ENCODE measurements at regions not wholly inside any gene's neighbourhood (a gene's known extent, or its start where the extent isn't known, plus 50 kb on each side); places are given as distances from the start of the nearest gene placed in this dataset.
"Not testable (repeated sequence)": the region's sequence is repeated elsewhere in the genome, so short reads cannot be mapped to it uniquely, and the experiment has no call there.

GRCh38 chr4:33831442-33832066 is 2412.8 kb downstream of the ARAP2 start:
- Histone ChIP-seq H3K27me3 (ENCODE audit: control insufficient read depth, insufficient read depth, low read length) (no peaks in the 10 kb centered on the region), H3K9me3 (ENCODE audit: control insufficient read depth in 2 of 3, insufficient read depth in 1 of 3, low read length in 3 of 3) (no peaks in the 10 kb centered on the region), H3K9ac (ENCODE audit: low read length in 3 of 3) (no peak overlapping the region), H3K4me1 (ENCODE audit: control insufficient read depth in 2 of 3, insufficient read depth in 2 of 3, low read depth in 1 of 3, low read length in 3 of 3) (no peaks in the 10 kb centered on the region), H3K36me3 (ENCODE audit: control insufficient read depth in 2 of 3, insufficient read depth in 3 of 3, low read length in 3 of 3) (no peaks in the 10 kb centered on the region), H3K27ac (ENCODE audit: low read depth in 2 of 2, low read length in 2 of 2) (no peak overlapping the region), H3K4me3 (ENCODE audit: low read length in 3 of 3) (no peak overlapping the region)
- TF ChIP-seq, protein P1, sequence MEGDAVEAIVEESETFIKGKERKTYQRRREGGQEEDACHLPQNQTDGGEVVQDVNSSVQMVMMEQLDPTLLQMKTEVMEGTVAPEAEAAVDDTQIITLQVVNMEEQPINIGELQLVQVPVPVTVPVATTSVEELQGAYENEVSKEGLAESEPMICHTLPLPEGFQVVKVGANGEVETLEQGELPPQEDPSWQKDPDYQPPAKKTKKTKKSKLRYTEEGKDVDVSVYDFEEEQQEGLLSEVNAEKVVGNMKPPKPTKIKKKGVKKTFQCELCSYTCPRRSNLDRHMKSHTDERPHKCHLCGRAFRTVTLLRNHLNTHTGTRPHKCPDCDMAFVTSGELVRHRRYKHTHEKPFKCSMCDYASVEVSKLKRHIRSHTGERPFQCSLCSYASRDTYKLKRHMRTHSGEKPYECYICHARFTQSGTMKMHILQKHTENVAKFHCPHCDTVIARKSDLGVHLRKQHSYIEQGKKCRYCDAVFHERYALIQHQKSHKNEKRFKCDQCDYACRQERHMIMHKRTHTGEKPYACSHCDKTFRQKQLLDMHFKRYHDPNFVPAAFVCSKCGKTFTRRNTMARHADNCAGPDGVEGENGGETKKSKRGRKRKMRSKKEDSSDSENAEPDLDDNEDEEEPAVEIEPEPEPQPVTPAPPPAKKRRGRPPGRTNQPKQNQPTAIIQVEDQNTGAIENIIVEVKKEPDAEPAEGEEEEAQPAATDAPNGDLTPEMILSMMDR (IDR thresholded peaks at IDR 0.05; ENCODE audit: borderline replicate concordance, extremely low read depth, insufficient read depth), result no peak
- intact Hi-C loops (cut with DNase I), result no loop called here
- FAIRE-seq (no peak), DNase-seq (peak in 1 of 5 donors; percentile 12)

GRCh38 chr4:33835764-33836163 is 2408.6 kb downstream of the ARAP2 start:
- H3K36me3 ChIP-seq (ENCODE audit: control insufficient read depth in 2 of 3, insufficient read depth in 3 of 3, low read length in 3 of 3); H3K9me3 ChIP-seq (ENCODE audit: control insufficient read depth in 2 of 3, insufficient read depth in 1 of 3, low read length in 3 of 3); H3K27me3 ChIP-seq (ENCODE audit: control insufficient read depth, insufficient read depth, low read length); H3K27ac ChIP-seq (ENCODE audit: low read depth in 2 of 2, low read length in 2 of 2); FAIRE-seq; H3K4me1 ChIP-seq (ENCODE audit: control insufficient read depth in 2 of 3, insufficient read depth in 2 of 3, low read depth in 1 of 3, low read length in 3 of 3); DNase-seq; H3K9ac ChIP-seq (ENCODE audit: low read length in 3 of 3); intact Hi-C loops (cut with DNase I); H3K4me3 ChIP-seq (ENCODE audit: low read length in 3 of 3): not testable (repeated sequence)

DNA sequence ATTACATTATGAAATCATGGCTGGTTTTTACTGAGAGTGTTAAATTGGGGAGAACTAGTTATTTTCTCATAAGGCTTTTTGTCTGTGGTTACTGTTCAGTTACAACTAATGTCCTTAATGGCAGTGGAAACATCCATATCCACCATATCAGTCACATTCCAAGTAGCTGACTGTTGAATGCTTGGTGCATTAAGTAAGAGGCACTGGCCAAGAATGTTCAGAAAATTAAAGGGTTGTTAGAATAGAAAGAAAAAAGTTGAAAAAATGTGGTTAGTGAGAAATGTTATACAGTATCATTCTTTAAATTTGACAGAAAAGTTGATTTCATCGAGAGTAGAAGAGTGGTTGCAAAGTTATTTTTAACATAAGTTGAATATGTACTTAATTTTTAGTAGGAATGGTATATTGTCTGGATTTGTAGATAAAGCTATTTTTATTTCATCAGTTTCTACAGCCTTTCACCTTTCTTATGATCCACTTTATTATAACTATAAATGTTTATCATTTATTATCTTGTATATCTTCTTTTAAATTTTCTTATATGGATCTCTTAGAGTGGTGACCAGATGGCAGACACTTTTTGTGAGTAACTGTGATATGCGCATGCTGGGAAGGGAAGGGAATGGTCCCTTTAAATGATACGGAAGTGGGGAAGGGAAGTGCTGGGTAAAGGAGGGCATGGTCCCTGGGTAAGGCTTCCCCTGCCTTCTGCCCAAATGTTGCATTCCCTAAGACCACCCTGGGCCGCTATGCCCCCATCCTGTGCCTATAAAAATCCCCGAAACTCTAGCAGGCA is 2407.1 kb downstream of the ARAP2 start:
- H3K9me3 ChIP-seq (ENCODE audit: control insufficient read depth in 2 of 3, insufficient read depth in 1 of 3, low read length in 3 of 3), result no peaks in the 10 kb centered on the region
- no peaks in the 10 kb centered on the region for H3K4me1 ChIP-seq (ENCODE audit: control insufficient read depth in 2 of 3, insufficient read depth in 2 of 3, low read depth in 1 of 3, low read length in 3 of 3)
- FAIRE-seq (no peak), DNase-seq (no peak)
- no peaks in the 10 kb centered on the region for H3K27me3 ChIP-seq (ENCODE audit: control insufficient read depth, insufficient read depth, low read length)
- TF ChIP-seq, protein P1 (IDR thresholded peaks at IDR 0.05; ENCODE audit: borderline replicate concordance, extremely low read depth, insufficient read depth), result no peak
- no peaks in the 10 kb centered on the region for H3K36me3 ChIP-seq (ENCODE audit: control insufficient read depth in 2 of 3, insufficient read depth in 3 of 3, low read length in 3 of 3)
- no peak overlapping the region for H3K27ac ChIP-seq (ENCODE audit: low read depth in 2 of 2, low read length in 2 of 2)
- intact Hi-C loops (cut with DNase I), result no loop called here
- H3K4me3 ChIP-seq (ENCODE audit: low read length in 3 of 3), result no peak overlapping the region
- H3K9ac ChIP-seq (ENCODE audit: low read length in 3 of 3), result no peak overlapping the region

- Histone ChIP-seq H3K27me3 (ENCODE audit: control insufficient read depth, insufficient read depth, low read length) (no peaks in the 10 kb centered on the region), H3K4me1 (ENCODE audit: control insufficient read depth in 2 of 3, insufficient read depth in 2 of 3, low read depth in 1 of 3, low read length in 3 of 3) (no peaks in the 10 kb centered on the region), H3K9ac (ENCODE audit: low read length in 3 of 3) (no peak overlapping the region), H3K4me3 (ENCODE audit: low read length in 3 of 3) (no peak overlapping the region), H3K27ac (ENCODE audit: low read depth in 2 of 2, low read length in 2 of 2) (no peak overlapping the region), H3K36me3 (ENCODE audit: control insufficient read depth in 2 of 3, insufficient read depth in 3 of 3, low read length in 3 of 3) (no peaks in the 10 kb centered on the region), H3K9me3 (ENCODE audit: control insufficient read depth in 2 of 3, insufficient read depth in 1 of 3, low read length in 3 of 3) (no peaks in the 10 kb centered on the region)
- TF ChIP-seq, protein P1 (IDR thresholded peaks at IDR 0.05; ENCODE audit: borderline replicate concordance, extremely low read depth, insufficient read depth), result no peak
- intact Hi-C loops (cut with DNase I), result no loop called here
- FAIRE-seq (no peak), DNase-seq (no peak)
These were observed 2403.2 kb downstream of the ARAP2 start for GRCh38 chr4:33841120-33841519.

Measured in kidney (tissue), 13 donors.